Neutrophil (primary cell): ENCODE measurements at regions not wholly inside any gene's neighbourhood (a gene's known extent, or its start where the extent isn't known, plus 50 kb on each side); places are given as distances from the start of the nearest gene placed in this dataset.

ENCODE experiments used
- H3K27ac ChIP-seq: fragments of 200-600 bp; sonication (generic); 2 replicates; pipeline ENCODE4 v1.5.1; 2016; ENCODE audit warnings: mild to moderate bottlenecking, moderate library complexity
- H3K27me3 ChIP-seq: fragments of 200-600 bp; sonication (generic); 2 replicates; pipeline ENCODE4 v1.6.0; 2016; ENCODE audit warnings: mild to moderate bottlenecking
- H3K36me3 ChIP-seq: fragments of 200-600 bp; sonication (generic); 2 replicates; pipeline ENCODE4 v1.5.1; 2017
- H3K4me1 ChIP-seq, 2 experiments: fragments of 200-600 bp in 1 of 2; sonication (generic) in 1 of 2; 1 replicate in 1 of 2; 2 replicates in 1 of 2; pipeline versions ENCODE4 v1.5.1 to v1.6.1; 2013 to 2016; ENCODE audit warnings: low read depth in 1 of 2, low read length in 1 of 2, mild to moderate bottlenecking in 1 of 2, moderate library complexity in 1 of 2; ENCODE audit not compliant: control insufficient read depth in 1 of 2, insufficient read depth in 1 of 2
- H3K4me3 ChIP-seq, 2 experiments: fragments of 200-600 bp in 1 of 2; sonication (generic) in 1 of 2; 1 replicate in 1 of 2; 2 replicates in 1 of 2; pipeline ENCODE4 v1.5.1; 2013 to 2016; ENCODE audit warnings: low read depth in 1 of 2, low read length in 1 of 2, mild to moderate bottlenecking in 1 of 2, moderate library complexity in 1 of 2
- H3K9me3 ChIP-seq: fragments of 200-600 bp; sonication (generic); 2 replicates; pipeline ENCODE4 v1.5.1; 2016
- TF ChIP-seq, protein P1 (sequence below): fragments of 200-600 bp; sonication (generic); IDR thresholded peaks from 2 replicates; pipeline ENCODE4 v1.5.1; 2016; ENCODE audit warnings: antibody characterized with exemption

GRCh38 chr3:81932681-81933080 lies 171.2 kb upstream of the GBE1 start:
- no peaks in the 10 kb centered on the region for H3K4me1 ChIP-seq
- H3K4me3 ChIP-seq, result no peak overlapping the region
- TF ChIP-seq, protein P1, sequence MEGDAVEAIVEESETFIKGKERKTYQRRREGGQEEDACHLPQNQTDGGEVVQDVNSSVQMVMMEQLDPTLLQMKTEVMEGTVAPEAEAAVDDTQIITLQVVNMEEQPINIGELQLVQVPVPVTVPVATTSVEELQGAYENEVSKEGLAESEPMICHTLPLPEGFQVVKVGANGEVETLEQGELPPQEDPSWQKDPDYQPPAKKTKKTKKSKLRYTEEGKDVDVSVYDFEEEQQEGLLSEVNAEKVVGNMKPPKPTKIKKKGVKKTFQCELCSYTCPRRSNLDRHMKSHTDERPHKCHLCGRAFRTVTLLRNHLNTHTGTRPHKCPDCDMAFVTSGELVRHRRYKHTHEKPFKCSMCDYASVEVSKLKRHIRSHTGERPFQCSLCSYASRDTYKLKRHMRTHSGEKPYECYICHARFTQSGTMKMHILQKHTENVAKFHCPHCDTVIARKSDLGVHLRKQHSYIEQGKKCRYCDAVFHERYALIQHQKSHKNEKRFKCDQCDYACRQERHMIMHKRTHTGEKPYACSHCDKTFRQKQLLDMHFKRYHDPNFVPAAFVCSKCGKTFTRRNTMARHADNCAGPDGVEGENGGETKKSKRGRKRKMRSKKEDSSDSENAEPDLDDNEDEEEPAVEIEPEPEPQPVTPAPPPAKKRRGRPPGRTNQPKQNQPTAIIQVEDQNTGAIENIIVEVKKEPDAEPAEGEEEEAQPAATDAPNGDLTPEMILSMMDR, result no peak
- no peak overlapping the region for H3K27ac ChIP-seq
- no peaks in the 10 kb centered on the region for H3K9me3 ChIP-seq
- no peaks in the 10 kb centered on the region for H3K36me3 ChIP-seq
- H3K27me3 ChIP-seq, result no peaks in the 10 kb centered on the region

DNA sequence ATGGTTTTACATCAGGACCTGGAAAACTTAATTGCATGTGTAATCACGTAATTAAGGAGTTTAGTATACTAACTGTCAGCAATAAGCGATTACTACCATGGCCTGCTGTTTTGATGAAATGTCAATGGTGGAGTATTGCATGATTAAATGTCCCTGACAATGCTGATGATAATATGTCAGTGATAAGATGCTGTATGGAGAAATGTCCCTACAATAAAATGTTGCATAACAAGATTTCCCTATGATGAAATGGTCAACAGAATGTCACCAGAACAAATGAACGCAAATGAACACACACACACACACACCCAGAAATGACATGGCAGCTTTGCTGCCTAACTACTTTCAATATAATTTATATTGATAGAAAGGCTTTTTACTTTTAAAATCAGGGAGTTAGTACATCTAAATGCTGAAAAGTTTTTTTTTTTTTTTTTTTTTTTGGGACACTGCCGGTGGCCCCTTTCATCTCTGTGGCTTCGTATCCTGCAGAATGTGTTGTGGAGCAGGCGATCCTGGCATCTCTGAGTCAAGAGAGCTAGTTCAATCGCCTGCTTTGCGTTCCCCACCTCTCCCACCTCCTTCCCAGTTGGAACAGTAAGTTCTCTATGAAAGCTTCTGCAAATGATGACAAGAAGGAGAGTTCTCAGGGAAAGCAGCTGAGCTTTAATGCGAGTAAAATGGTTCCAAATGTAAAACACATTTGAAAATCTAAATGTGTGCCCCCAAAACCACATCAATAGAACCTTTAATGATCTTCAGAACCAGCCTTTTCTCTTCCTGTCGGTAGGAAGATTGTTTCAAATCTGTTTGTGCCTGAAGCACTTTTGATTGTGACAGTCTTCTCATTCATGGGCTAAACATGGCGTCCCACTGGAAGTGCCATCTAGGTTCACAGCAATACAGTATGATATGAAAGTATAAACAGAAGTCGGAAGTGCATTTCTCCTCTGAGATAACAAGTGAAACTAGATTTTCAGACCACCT lies 170.1 kb upstream of the GBE1 start:
- Histone ChIP-seq H3K27me3 (no peaks in the 10 kb centered on the region), H3K4me3 (no peak overlapping the region)
- TF ChIP-seq, protein P1, result no peak

GRCh38 chr3:81929697-81930096 lies 168.3 kb upstream of the GBE1 start:
- no peaks in the 10 kb centered on the region for H3K36me3 ChIP-seq
- no peaks in the 10 kb centered on the region for H3K9me3 ChIP-seq
- H3K4me3 ChIP-seq, result no peak overlapping the region
- no peaks in the 10 kb centered on the region for H3K27me3 ChIP-seq
- TF ChIP-seq, protein P1, result no peak
- H3K27ac ChIP-seq, result no peak overlapping the region
- no peaks in the 10 kb centered on the region for H3K4me1 ChIP-seq

More for the DNA sequence above, 170.1 kb upstream of the GBE1 start:
- no peaks in the 10 kb centered on the region for H3K36me3 ChIP-seq
- H3K9me3 ChIP-seq, result no peaks in the 10 kb centered on the region
- no peaks in the 10 kb centered on the region for H3K4me1 ChIP-seq
- H3K27ac ChIP-seq, result no peak overlapping the region

GRCh38 chr3:81927811-81928210 lies 166.4 kb upstream of the GBE1 start:
- H3K36me3 ChIP-seq, result no peaks in the 10 kb centered on the region
- no peaks in the 10 kb centered on the region for H3K27me3 ChIP-seq
- no peak overlapping the region for H3K27ac ChIP-seq
- H3K4me3 ChIP-seq, result no peak overlapping the region
- H3K9me3 ChIP-seq, result no peaks in the 10 kb centered on the region
- no peaks in the 10 kb centered on the region for H3K4me1 ChIP-seq
- TF ChIP-seq, protein P1, result no peak

DNA sequence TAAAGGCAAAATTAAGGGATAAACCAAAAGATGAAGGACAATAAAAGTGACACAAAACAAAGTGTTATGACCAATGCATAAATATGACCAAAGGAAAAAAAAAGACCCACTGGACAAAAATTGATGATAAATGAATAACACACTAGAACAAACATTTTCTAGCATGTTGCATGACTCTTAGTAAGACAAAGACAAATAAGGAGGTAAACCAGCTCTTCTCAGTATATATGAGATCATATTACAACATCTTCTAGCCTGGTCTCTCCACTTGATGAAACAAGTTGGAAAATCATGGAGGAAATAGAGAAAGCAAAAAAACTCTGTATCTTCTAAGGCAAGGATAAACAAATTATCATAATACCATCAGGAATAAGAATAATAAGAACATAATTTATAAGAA lies 163.9 kb upstream of the GBE1 start:
- Histone ChIP-seq H3K27me3 (no peaks in the 10 kb centered on the region), H3K4me3 (no peak overlapping the region), H3K4me1 (no peaks in the 10 kb centered on the region), H3K9me3 (no peaks in the 10 kb centered on the region), H3K36me3 (no peaks in the 10 kb centered on the region), H3K27ac (no peak overlapping the region)
- TF ChIP-seq, protein P1, result no peak
